Activated CD4-positive, alpha-beta memory T cell treated with anti-CD3 and anti-CD28 coated beads for 36 hours (primary cell): ENCODE measurements at regions not wholly inside any gene's neighbourhood (a gene's known extent, or its start where the extent isn't known, plus 50 kb on each side); places are given as distances from the start of the nearest gene placed in this dataset.

ENCODE experiments used
- CTCF ChIA-PET: fragments of 350-600 bp; sonication (Branson Sonifier 250); formaldehyde crosslinking; loops from one replicate; lab custom pipeline; 2021; ENCODE audit warnings: antibody characterized with exemption, inconsistent platforms; lab: Charles Lee
- POLR2A ChIA-PET: fragments of 350-600 bp; sonication (Branson Sonifier 250); formaldehyde crosslinking; loops from one replicate; lab custom pipeline; 2021; ENCODE audit warnings: antibody characterized with exemption; lab: Charles Lee
- DNase-seq: peaks from one replicate; pipeline ENCODE4 v3.0.0-alpha.2; 2020
- H3K27ac Mint-ChIP-seq: one replicate; pipeline ENCODE4 v1.8.0; 2021; ENCODE audit warnings: mixed read lengths
- H3K27me3 Mint-ChIP-seq: one replicate; pipeline ENCODE4 v1.8.0; 2021; ENCODE audit warnings: mixed read lengths
- H3K36me3 Mint-ChIP-seq: one replicate; pipeline ENCODE4 v1.8.0; 2021; ENCODE audit warnings: mixed read lengths
- H3K4me1 Mint-ChIP-seq: one replicate; pipeline ENCODE4 v1.8.0; 2021; ENCODE audit warnings: low read depth, mixed read lengths
- H3K4me3 Mint-ChIP-seq: one replicate; pipeline ENCODE4 v1.8.0; 2021; ENCODE audit warnings: mild to moderate bottlenecking, mixed read lengths
- H3K9me3 Mint-ChIP-seq: one replicate; pipeline ENCODE4 v1.8.0; 2021; ENCODE audit warnings: mixed read lengths
- intact Hi-C: fragments of 100-400 bp; cut with micrococcal nuclease; formaldehyde crosslinking; loops from one replicate; pipeline ENCODE4 v1.15.1; 2023

DNA sequence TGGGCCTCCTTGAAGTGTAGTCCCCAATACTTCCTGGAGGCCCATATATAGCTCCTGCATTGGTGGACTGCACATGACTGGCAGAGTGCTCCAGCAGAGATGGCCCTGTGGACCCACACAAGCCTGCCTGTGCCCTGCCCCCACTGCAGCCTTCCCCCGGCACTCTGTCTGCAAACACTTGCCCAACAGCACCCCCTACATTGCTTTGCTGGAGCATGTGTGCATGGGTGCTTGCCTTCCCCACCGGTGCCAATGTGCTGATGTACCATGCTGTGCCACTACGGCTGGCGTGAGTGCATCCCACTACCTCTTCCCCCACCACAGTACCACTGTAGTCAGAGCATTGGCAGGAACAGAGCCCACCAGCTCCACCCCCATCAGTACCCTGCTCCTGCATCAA is 563.6 kb upstream of the CTNND2 start:
- DNase-seq: no peak
- Mint-ChIP-seq H3K36me3 (no peaks in the 10 kb centered on the region), H3K9me3 (peaks cover 32% of the 10 kb centered on the region), H3K4me3 (no peak overlapping the region), H3K27me3 (no peaks in the 10 kb centered on the region), H3K4me1 (no peaks in the 10 kb centered on the region), H3K27ac (no peak overlapping the region)
- intact Hi-C loops: no loop called here
- CTCF ChIA-PET: no interaction called here
- POLR2A ChIA-PET: no interaction called here

DNA sequence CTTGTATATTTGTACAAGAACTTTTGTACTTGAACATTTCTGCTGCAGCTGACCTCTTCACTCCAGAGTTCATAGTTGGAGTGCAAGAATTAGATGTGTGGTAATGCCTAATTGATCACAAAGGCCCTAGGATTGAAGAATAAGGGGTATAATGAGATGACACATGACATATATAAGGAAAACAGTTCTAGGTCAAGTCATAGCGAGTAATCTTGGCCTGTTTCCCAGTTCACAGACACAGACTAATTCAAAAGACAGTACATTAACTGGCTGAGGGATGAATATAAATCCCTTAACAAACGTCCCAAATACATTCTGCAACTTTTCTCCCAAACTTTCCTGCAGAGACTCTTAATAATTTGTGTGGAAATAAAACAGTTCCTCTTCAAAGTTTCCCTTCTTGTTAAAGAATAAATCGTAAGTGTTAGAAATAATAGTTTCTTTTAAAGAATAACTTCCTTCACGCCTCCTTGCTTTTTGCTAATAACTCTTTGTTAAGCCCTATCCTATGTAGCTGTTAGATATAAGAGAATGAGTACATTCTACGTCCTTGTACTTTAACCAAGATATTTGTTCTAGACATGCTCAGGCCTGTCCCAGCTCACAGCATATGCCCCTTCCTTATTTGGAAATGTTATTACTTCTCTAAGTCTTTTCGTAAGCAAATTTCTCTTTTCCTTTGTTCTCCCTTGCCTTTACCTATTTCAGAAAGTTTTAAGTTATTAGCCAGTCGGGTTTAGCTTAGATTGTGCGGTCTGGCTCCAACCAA is 556.4 kb upstream of the CTNND2 start:
- Mint-ChIP-seq H3K4me1 (no peaks in the 10 kb centered on the region), H3K27ac (no peak overlapping the region), H3K27me3 (no peaks in the 10 kb centered on the region), H3K4me3 (no peak overlapping the region), H3K36me3 (no peaks in the 10 kb centered on the region), H3K9me3 (peaks cover 15% of the 10 kb centered on the region)
- no peak for DNase-seq
- POLR2A ChIA-PET: no interaction called here
- intact Hi-C loops: no loop called here
- CTCF ChIA-PET: no interaction called here

DNA sequence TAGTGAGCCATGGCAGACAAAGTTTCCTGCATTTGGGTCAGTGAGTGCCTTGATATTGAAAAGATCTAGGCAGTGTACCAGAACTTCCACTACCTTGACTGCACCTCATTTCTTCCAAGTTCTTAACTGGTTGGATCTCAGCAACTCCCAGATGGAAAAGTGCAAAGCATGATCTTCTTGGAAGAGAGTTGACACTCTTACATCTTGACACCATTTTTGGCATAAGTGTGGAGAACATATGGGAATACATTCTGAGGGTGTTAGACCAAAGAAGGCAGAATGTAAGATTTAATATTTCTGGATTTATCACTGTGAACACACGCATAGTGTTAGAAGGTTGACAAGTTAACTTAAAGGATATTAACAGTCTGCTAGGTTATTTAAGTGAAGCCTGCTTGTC is 555.1 kb upstream of the CTNND2 start:
- POLR2A ChIA-PET: no interaction called here
- no peaks in the 10 kb centered on the region for H3K27me3 Mint-ChIP-seq
- no peak overlapping the region for H3K4me3 Mint-ChIP-seq
- no peak overlapping the region for H3K27ac Mint-ChIP-seq
- intact Hi-C loops: no loop called here
- CTCF ChIA-PET: no interaction called here
- H3K4me1 Mint-ChIP-seq: no peaks in the 10 kb centered on the region
- no peak for DNase-seq
- H3K36me3 Mint-ChIP-seq: no peaks in the 10 kb centered on the region
- H3K9me3 Mint-ChIP-seq: peaks cover 18% of the 10 kb centered on the region

DNA sequence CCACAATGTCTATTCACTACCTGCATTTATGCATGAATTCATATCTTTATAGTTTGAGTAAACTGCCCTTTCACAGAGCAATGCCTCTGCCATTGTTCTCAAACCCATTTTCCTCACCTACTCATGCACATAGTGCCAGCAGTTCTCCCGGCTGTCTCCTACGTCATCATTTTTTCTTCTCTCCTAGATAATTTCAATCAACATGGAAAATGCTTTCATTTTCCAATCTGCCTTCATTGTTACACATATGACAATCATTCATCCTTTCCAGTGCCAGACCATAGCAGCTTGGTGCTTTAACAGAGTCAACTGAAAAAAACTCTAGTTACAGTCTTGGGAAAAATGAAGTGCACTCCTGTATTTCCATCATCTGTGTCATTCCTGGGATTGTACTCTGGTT is 514.8 kb upstream of the CTNND2 start:
- Mint-ChIP-seq H3K27ac (no peak overlapping the region), H3K9me3 (peaks cover 10% of the 10 kb centered on the region), H3K4me3 (no peak overlapping the region), H3K4me1 (no peaks in the 10 kb centered on the region), H3K27me3 (no peaks in the 10 kb centered on the region), H3K36me3 (no peaks in the 10 kb centered on the region)
- DNase-seq: no peak
- intact Hi-C loops: no loop called here
- ChIA-PET POLR2A (no interaction called here), CTCF (no interaction called here)

DNA sequence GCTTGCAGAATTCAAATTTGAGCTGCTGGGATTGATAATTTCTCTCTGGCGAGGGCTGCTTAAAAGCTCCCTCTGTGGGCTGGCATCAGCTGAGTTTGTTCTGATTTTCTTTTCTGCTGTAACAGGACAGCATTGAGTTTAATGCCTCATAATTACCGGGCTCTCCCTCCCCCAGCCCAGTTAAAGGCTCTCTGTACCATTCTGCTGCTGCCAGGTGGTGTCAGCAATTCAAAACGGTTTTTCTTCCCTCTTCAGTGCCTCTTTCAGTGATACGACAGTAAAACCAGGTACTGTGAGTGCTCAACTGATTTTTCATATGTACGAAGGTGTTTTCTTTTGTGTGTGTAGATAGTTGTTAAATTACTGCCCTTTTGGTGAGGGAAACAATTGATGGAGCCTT is 509.3 kb upstream of the CTNND2 start:
- Mint-ChIP-seq H3K4me3 (no peak overlapping the region), H3K36me3 (no peaks in the 10 kb centered on the region), H3K9me3 (peaks cover 16% of the 10 kb centered on the region), H3K27ac (no peak overlapping the region), H3K4me1 (no peaks in the 10 kb centered on the region), H3K27me3 (no peaks in the 10 kb centered on the region)
- ChIA-PET CTCF (no interaction called here), POLR2A (no interaction called here)
- no peak for DNase-seq
- intact Hi-C loops: no loop called here

DNA sequence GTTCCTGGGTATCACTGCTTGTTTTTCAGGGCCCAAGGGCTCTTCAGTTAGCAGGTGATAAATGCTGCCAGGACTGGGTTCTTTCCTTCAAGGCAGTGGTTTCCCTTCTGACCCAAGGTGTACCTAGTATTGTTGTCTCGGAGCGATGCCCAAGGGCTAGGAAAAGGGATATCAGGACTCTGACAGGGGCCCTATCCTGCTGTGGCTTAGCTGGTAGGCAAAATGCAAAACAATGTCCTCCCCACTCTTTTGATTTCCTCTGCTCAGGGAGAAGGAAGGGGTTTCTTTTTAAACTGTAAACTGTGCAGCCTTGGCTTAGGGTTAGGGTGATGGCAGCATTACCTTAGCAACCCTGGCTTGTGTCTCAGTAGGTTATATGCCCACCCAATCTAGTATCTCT is 508.8 kb upstream of the CTNND2 start:
- no peaks in the 10 kb centered on the region for H3K36me3 Mint-ChIP-seq
- H3K4me3 Mint-ChIP-seq: no peak overlapping the region
- ChIA-PET CTCF (no interaction called here), POLR2A (no interaction called here)
- intact Hi-C loops: no loop called here
- no peak overlapping the region for H3K27ac Mint-ChIP-seq
- DNase-seq: no peak
- peaks cover 16% of the 10 kb centered on the region for H3K9me3 Mint-ChIP-seq
- no peaks in the 10 kb centered on the region for H3K27me3 Mint-ChIP-seq
- H3K4me1 Mint-ChIP-seq: no peaks in the 10 kb centered on the region

DNA sequence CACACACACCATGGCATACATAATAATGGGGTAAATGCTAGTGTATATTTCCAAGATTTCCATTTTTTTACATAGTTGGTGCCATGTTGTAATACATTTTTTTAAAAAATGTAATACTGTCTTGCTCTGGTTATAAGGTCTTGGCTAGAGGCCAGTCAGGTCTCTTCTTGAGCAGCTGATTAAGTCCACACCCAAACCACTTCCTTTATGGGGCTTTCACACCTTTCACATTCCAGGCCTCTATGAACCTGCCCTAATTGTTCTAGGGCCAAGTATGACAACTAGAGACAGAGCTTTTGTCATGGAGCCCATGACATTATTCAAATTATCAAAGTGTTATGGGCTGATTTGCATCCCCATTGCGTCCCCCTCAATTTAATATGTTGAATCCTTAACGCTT is 495.6 kb upstream of the CTNND2 start:
- POLR2A ChIA-PET: no interaction called here
- no peaks in the 10 kb centered on the region for H3K4me1 Mint-ChIP-seq
- intact Hi-C loops: no loop called here
- DNase-seq: no peak
- CTCF ChIA-PET: no interaction called here
- H3K27ac Mint-ChIP-seq: no peak overlapping the region
- H3K4me3 Mint-ChIP-seq: no peak overlapping the region
- no peaks in the 10 kb centered on the region for H3K36me3 Mint-ChIP-seq
- H3K27me3 Mint-ChIP-seq: no peaks in the 10 kb centered on the region
- peaks cover 3% of the 10 kb centered on the region for H3K9me3 Mint-ChIP-seq

DNA sequence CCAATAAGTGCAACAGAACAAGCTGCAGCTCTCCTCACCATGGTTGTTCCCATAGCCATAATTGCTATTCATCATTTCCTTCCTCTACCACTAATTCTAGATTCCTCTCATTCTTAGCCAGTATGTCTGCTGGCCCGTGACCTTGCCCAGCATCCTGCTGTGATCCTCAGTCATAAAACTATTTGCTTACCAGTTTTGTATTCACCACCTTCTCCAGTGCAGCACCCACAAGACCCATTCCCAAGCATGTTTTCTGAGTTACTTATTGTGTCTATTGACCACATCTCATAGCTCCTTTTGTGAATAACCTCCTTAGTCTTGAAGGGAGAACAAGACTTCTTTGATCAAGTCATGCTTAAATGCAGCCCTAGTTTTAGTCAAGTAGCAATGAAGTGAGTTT is 488.0 kb upstream of the CTNND2 start:
- H3K27me3 Mint-ChIP-seq: no peaks in the 10 kb centered on the region
- no peak overlapping the region for H3K27ac Mint-ChIP-seq
- no peak for DNase-seq
- POLR2A ChIA-PET: no interaction called here
- CTCF ChIA-PET: no interaction called here
- intact Hi-C loops: no loop called here
- no peaks in the 10 kb centered on the region for H3K4me1 Mint-ChIP-seq
- H3K4me3 Mint-ChIP-seq: no peak overlapping the region
- peaks cover 8% of the 10 kb centered on the region for H3K9me3 Mint-ChIP-seq
- no peaks in the 10 kb centered on the region for H3K36me3 Mint-ChIP-seq

DNA sequence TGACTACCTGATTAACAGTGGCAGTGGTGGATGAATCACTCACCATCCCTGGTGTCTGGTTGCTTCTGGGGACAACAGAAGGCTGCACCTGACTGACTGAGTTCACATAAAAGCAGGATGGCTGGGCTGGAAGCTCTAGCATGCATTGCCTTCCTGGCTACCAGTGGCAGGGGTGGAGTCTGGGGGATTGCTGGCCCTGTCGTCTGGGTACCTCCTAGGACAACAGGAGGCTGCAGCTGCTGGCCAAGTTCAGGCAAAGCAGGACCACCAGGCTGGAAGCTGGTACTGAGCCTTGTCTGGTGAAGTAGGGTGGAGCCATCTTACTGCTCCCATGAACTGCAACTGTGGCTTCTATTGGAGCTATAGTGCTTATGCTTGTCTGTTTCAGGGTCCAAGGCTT is 480.8 kb upstream of the CTNND2 start:
- Mint-ChIP-seq H3K27ac (no peak overlapping the region), H3K36me3 (no peaks in the 10 kb centered on the region), H3K9me3 (peaks cover 31% of the 10 kb centered on the region), H3K4me1 (no peaks in the 10 kb centered on the region), H3K4me3 (no peak overlapping the region), H3K27me3 (no peaks in the 10 kb centered on the region)
- CTCF ChIA-PET: no interaction called here
- POLR2A ChIA-PET: no interaction called here
- intact Hi-C loops: no loop called here
- DNase-seq: no peak

DNA sequence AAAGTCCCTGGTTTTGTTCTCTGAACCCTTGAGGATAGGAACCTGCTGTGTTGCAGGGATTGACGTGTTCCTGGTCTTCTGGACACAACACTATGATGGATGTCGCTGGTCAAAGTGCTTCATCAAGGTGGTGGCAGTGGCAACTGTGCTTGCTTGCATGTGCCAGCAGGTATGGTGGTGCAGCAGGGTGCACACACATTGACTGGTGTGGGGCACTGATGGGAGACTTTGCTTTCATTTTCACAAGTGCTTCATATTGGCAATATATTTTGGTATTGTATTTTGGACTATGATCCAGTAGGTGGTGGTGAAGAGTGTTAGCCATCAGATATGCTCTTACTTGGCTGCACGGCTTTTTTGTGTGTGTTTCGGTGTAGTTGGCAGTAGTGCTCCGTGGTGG is 479.8 kb upstream of the CTNND2 start:
- H3K4me1 Mint-ChIP-seq: no peaks in the 10 kb centered on the region
- no peak overlapping the region for H3K4me3 Mint-ChIP-seq
- ChIA-PET CTCF (no interaction called here), POLR2A (no interaction called here)
- no peak overlapping the region for H3K27ac Mint-ChIP-seq
- no peaks in the 10 kb centered on the region for H3K36me3 Mint-ChIP-seq
- no peak for DNase-seq
- peaks cover 36% of the 10 kb centered on the region for H3K9me3 Mint-ChIP-seq
- intact Hi-C loops: no loop called here
- H3K27me3 Mint-ChIP-seq: no peaks in the 10 kb centered on the region

DNA sequence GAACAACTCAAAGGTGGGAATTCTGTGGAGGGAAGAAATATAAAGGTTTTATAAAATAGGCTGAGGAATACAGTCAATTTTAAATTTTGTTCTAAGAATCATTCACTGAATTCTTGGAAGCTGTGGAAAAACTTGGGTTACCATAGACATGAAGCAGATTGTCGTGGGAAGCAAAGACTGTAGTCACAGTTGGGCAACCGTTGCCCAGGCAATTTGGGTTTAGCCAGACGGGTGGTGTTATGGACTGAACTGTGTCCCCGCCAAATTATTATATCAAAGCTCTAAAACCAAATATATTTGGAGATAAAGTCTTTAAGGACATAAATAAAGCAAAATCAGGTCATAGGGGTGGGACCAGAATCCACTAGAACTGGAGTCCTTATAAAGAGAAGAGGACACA is 463.7 kb upstream of the CTNND2 start:
- H3K27me3 Mint-ChIP-seq: no peaks in the 10 kb centered on the region

DNA sequence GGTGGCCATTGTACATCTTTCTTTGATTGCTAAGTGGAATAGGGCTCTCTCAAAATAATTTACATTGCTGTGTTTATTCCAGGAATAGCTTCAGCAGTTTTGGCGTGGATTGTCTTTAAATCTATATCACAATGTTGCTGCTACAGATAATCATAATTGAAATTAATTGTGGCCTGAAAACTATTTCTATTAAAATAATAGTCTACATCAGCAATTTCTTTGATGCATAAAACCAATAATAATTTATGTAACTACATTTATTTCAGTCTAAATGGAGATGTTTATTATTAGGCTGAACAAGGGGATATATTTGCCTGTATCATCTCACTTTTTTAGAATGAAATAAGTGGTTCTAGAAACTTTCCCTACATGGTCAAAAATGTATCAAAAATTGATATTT is 456.0 kb upstream of the CTNND2 start:
- no peak for DNase-seq
- CTCF ChIA-PET: no interaction called here
- Mint-ChIP-seq H3K9me3 (peaks cover 14% of the 10 kb centered on the region), H3K4me3 (no peak overlapping the region), H3K4me1 (no peaks in the 10 kb centered on the region), H3K27ac (no peak overlapping the region), H3K36me3 (no peaks in the 10 kb centered on the region), H3K27me3 (no peaks in the 10 kb centered on the region)
- POLR2A ChIA-PET: no interaction called here
- intact Hi-C loops: no loop called here

More for the DNA sequence above, 463.7 kb upstream of the CTNND2 start:
- no peak for DNase-seq
- ChIA-PET POLR2A (no interaction called here), CTCF (no interaction called here)
- intact Hi-C loops: no loop called here
- H3K4me3 Mint-ChIP-seq: no peak overlapping the region
- no peaks in the 10 kb centered on the region for H3K4me1 Mint-ChIP-seq
- no peak overlapping the region for H3K27ac Mint-ChIP-seq
- H3K9me3 Mint-ChIP-seq: peaks cover 6% of the 10 kb centered on the region
- H3K36me3 Mint-ChIP-seq: no peaks in the 10 kb centered on the region

DNA sequence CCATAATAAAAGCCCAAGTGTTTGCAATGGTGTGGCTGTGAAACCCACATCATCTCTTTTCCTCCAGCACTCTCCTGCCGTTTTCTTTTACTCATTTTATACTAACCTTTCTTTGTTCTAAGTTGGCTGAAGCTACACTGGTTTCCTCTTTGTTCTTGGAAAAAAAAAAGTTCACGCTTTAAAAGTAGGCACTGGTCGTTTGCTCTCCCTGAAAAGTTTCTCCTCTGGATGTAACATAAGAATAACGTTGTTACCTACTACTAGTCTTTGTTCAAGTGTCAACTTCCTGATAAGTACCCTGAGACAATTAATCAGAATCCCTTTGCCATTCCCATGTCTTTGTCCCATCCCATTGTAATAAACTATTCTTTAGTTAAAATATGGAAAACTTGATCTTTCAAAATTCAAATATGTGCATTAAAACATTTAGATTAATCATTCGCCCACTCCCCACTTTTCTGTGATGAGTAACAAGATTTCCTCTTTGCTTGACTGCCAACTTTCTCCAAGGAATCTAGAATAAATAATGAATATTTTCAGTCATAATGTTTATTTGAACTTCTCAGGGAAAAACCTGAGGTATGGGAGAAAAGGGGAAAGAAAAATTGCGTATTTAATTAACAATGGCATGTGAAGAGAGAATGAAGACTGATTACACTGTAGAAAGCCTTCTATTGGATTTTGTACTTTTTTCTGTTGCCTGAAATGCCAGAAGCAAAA is 454.3 kb upstream of the CTNND2 start:
- H3K27ac Mint-ChIP-seq: no peak overlapping the region
- H3K36me3 Mint-ChIP-seq: no peaks in the 10 kb centered on the region
- no peaks in the 10 kb centered on the region for H3K27me3 Mint-ChIP-seq
- no peak overlapping the region for H3K4me3 Mint-ChIP-seq
- intact Hi-C loops: no loop called here
- ChIA-PET POLR2A (no interaction called here), CTCF (no interaction called here)
- peaks cover 17% of the 10 kb centered on the region for H3K9me3 Mint-ChIP-seq
- no peaks in the 10 kb centered on the region for H3K4me1 Mint-ChIP-seq
- DNase-seq: no peak
